Left renal cortex interstitium (tissue), 4 donors: ENCODE measurements at regions not wholly inside any gene's neighbourhood (a gene's known extent, or its start where the extent isn't known, plus 50 kb on each side); places are given as distances from the start of the nearest gene placed in this dataset.
"Not testable (repeated sequence)": the region's sequence is repeated elsewhere in the genome, so short reads cannot be mapped to it uniquely, and the experiment has no call there.

Experiments used
- DNase-seq, 4 donors: peaks; one replicate each; pipeline ENCODE4 v3.0.0-alpha.2; 2013; ENCODE audit warnings: low read depth in 4 of 4, low spot score in 2 of 4, missing footprints in 1 of 4

DNA sequence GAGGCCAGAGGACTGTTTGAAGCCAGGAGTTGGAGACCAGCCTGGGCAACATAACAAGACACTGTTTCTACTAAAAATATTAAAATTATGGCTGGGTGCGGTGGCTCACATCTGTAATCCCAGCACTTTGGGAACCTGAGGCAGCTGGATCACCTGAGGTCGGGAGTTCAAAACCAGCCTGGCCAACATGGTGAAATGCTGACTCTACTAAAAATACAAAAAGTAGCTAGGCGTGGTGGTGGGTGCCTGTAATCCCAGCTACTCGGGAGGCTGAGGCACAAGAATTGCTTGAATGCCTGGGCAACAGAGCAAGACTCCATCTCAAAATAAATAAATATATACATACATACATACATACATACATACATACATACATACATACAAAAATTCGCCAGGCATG, 99.7 kb downstream of the TMEM130 start:
- DNase-seq, result not testable (repeated sequence)

DNA sequence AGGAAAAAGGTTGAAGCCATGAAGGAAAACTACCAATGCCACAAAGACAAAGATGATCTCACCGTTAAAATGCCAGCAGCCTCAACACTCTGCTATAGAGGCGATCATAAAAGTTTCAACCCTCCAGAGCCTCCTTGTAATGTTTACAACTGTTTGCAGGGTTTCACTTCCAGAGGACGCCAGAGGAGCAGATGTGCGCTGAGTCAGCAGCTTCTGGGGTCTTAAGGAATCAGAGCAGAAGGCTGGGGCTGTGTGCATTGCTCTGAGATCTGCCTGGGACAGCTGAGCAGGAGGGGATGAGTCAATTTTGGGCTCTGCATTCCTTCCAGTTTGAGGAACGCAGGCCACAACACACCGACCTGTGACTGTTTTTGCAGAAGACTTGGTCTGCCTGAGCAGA, 98.3 kb downstream of the TMEM130 start:
- peak in 1 of 4 donors; percentile 29 for DNase-seq

- no peak for DNase-seq
Measured at GRCh38 chr7:98771941-98772603, 97.7 kb downstream of the TMEM130 start.

GRCh38 chr7:98774884-98775283, 94.9 kb downstream of the TMEM130 start:
- no peak for DNase-seq

GRCh38 chr7:98777051-98777450, 92.8 kb downstream of the TMEM130 start:
- no peak for DNase-seq

DNA sequence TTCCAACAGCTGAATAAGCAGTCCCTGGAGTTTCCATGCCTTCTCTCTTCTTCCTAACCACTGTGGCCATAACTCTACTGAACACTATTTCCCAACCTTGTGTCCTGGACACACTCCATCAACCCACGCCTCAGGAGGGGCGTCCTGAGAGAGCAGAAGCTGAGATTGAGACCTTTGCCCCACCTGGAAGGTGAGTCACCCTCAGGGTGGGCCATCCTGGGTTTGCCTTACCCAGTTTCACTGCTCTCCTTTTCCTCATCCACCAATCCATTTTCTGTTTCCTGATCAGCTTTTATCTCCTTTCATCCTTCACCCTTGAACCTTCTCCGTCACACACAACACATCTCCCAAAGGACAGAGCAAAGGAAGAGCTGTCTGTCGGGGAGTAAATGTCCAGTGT, 91.4 kb downstream of the TMEM130 start:
- DNase-seq, result no peak

DNA sequence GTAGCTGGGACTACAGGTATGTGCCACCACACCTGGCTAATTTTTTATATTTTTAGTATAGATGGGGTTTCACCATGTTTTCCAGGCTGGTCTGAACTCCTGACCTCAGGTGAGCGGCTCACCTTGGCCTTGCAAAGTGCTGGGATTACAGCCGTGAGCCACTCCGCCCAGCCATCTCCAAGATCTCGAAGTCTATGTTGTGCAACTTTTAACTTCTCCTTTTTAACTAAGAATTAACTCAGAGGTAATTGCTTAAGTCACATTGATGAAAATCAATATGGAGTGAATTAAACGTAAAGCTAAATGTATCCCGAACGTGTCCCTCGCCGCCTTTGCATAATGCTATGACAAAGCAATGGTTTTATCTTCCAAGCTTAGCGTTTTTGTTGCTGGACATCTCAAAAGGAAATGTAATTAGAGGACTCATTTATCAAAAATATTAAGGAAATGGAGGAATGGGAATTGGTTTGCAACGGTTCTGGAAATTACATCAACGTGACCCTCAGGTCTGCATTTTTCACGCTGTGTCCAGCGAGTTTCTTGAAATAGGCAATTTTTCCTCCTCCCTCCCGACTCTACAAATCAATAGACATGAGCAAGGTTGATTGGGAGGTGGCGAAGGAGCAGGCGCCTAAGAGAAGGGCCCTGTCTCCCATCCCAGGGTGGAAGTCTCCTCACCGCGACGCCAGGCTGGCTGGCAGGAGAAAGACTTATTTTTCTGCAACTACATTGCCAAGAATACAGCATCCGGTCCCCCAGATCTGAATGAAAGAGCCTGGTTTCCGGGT, 89.8 kb downstream of the TMEM130 start:
- DNase-seq, result no peak

- no peak for DNase-seq
Measured at GRCh38 chr7:98784216-98784785, 85.5 kb downstream of the TMEM130 start.

DNA sequence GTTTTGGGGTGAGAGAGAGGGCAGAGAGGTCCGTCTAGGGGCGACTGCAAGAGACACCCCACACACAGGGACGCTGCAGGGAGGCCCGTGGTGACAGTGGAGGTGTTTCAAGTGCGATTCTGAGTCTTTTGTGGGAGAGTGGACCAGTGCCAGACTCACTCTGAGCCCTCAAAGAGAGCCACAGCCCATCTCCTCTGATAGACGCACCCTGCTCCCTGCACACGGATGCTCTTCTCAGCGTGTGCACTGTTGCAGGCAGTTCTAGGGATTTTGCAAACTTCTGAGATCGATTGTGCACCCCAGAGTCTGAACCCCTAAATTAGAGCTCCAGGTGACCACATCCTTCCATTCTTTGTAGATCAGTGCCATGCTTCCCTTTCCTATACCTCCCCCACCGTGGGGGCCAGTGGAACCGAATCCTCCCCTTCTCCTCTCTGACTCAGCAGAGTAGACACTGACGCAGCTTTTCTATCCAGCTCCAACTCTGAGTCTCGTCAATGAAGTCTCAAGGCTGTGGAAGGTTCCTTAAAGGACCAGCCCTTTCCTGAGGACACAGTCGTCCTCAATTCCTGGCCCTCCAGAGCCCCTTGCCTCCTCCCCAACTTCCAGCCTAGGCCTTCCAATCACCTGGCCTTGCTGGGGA, 83.8 kb downstream of the TMEM130 start:
- no peak for DNase-seq

GRCh38 chr7:98788966-98789365, 80.8 kb downstream of the TMEM130 start:
- DNase-seq, result no peak

DNA sequence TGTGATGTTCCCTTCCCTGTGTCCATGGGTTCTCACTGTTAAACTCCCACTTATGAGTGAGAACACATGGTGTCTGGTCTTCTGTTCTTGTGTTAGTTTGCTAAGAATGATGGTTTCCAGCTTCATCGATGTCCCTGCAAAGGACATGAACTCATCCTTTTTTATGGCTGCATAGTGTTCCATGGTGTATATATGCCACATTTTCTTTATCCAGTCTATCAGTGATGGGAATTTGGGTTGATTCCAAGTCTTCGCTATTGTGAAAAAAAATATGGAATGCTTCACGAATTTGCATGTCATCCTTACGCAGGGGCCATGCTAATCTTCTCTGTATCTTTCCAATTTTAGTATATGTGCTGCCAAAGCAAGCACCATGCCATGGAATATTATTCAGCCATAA, 75.4 kb downstream of the TMEM130 start:
- DNase-seq, result not testable (repeated sequence)

GRCh38 chr7:98795741-98796493, 73.9 kb downstream of the TMEM130 start:
- no peak for DNase-seq
